ENCODE measurements at regions not wholly inside any gene's neighbourhood (a gene's known extent, or its start where the extent isn't known, plus 50 kb on each side); places are given as distances from the start of the nearest gene placed in this dataset.

DNA sequence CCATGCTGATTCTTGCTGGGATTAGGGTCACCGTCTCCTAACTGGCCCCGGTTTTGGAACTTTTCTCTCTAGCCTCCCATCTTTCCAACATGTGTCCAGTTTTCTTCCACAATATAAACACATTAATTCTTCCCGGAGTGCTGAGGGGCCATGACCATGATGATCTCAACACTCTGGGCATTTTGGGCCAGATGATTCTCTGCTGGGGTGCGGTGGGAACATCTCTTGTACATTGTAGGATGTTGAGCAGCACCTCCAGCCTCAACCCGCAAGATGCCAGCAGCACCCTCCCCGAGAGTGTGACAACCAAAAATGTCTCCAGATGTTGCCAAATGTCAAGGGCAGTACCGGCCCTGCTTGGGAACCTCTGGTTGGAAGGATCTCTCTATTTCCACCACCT is 164.8 kb downstream of the TFAP2C start:
- Histone ChIP-seq H3K4me1 (no peaks in the 10 kb centered on the region), H3K9ac (no peak overlapping the region), H2AFZ (replicated peaks) (no peak overlapping the region), H3F3A (ENCODE audit: low read depth) (no peaks in the 10 kb centered on the region), H3K4me3 (no peak overlapping the region), H3K79me2 (ENCODE audit: low read depth) (no peaks in the 10 kb centered on the region), H3K27me3 (no peaks in the 10 kb centered on the region), H3K36me3 (no peaks in the 10 kb centered on the region), H3K4me2 (no peak overlapping the region), H3K9me3 (ENCODE audit: low read depth) (no peaks in the 10 kb centered on the region), H3K27ac (no peak overlapping the region), H4K20me1 (ENCODE audit: low read depth) (no peaks in the 10 kb centered on the region)
- H3K36me3 Mint-ChIP-seq, result no peaks in the 10 kb centered on the region
- no peak overlapping the region for H3K27ac Mint-ChIP-seq
- DNase-seq (ENCODE audit: low spot score), result no peak
- TF ChIP-seq EZH2phosphoT487 (IDR thresholded peaks at IDR 0.05) (no peak), EZH2 (IDR thresholded peaks at IDR 0.05) (no peak)
- TF ChIP-seq, protein P1, sequence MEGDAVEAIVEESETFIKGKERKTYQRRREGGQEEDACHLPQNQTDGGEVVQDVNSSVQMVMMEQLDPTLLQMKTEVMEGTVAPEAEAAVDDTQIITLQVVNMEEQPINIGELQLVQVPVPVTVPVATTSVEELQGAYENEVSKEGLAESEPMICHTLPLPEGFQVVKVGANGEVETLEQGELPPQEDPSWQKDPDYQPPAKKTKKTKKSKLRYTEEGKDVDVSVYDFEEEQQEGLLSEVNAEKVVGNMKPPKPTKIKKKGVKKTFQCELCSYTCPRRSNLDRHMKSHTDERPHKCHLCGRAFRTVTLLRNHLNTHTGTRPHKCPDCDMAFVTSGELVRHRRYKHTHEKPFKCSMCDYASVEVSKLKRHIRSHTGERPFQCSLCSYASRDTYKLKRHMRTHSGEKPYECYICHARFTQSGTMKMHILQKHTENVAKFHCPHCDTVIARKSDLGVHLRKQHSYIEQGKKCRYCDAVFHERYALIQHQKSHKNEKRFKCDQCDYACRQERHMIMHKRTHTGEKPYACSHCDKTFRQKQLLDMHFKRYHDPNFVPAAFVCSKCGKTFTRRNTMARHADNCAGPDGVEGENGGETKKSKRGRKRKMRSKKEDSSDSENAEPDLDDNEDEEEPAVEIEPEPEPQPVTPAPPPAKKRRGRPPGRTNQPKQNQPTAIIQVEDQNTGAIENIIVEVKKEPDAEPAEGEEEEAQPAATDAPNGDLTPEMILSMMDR (IDR thresholded peaks at IDR 0.05), result no peak
- H3K4me3 Mint-ChIP-seq, result no peak overlapping the region
- H3K27me3 Mint-ChIP-seq (ENCODE audit: insufficient read depth, low read depth), result peaks cover 5% of the 10 kb centered on the region
- peaks cover 7% of the 10 kb centered on the region for H3K9me3 Mint-ChIP-seq
- peaks cover 12% of the 10 kb centered on the region for H3K4me1 Mint-ChIP-seq

DNA sequence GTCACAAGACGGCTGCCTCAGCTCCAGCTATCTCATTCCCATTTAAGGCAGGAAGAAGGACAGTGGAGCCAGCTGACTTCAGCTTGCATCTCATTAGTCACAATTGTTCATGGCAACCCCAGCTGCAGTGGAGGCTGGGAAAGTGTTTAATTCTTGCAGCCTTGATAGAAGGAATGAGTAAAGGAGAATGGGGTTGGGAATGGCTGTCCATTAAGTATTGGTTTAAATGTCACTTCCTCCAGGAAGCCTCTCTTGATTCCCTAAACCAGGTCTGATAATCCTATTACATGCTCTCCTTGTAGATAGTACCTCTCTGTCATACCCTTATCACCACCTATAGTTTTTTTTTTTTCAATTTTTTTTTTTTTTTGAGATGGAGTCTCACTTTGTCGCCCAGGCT is 166.4 kb downstream of the TFAP2C start:
- no peak for DNase-seq (ENCODE audit: low spot score)
- no peaks in the 10 kb centered on the region for H3K36me3 Mint-ChIP-seq

DNA sequence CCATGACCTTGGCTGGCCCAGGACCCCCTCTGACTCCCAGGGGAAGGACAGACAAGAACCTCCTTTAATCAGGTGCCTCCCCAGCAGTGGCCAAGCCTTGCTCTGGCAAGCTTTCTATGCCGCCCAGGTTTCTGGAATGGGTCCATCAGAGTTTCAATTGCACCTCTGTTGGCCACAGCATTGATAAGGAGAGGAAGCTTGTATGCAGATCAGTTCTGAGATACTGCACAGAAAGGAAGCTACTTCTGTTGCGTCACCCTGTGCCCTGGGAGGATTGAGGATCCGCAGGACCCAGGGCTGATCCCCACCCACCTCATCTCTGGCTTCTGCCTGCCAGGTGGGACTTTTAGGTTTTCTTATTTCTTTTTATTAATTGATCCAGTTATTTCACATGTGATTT is 167.2 kb downstream of the TFAP2C start:
- no peaks in the 10 kb centered on the region for H3K4me1 ChIP-seq
- no peaks in the 10 kb centered on the region for H3K36me3 Mint-ChIP-seq
- H3K36me3 ChIP-seq, result no peaks in the 10 kb centered on the region
- no peak overlapping the region for H3K4me3 Mint-ChIP-seq
- no peak overlapping the region for H3K27ac Mint-ChIP-seq
- peaks cover 10% of the 10 kb centered on the region for H3K4me1 Mint-ChIP-seq
- peaks cover 7% of the 10 kb centered on the region for H3K9me3 Mint-ChIP-seq
- no peak overlapping the region for H3K9ac ChIP-seq
- no peaks in the 10 kb centered on the region for H3K9me3 ChIP-seq (ENCODE audit: low read depth)
- H3F3A ChIP-seq (ENCODE audit: low read depth), result no peaks in the 10 kb centered on the region
- H2AFZ ChIP-seq (replicated peaks), result no peak overlapping the region
- no peaks in the 10 kb centered on the region for H3K27me3 ChIP-seq
- no peak overlapping the region for H3K4me3 ChIP-seq
- H3K79me2 ChIP-seq (ENCODE audit: low read depth), result no peaks in the 10 kb centered on the region
- no peak overlapping the region for H3K27ac ChIP-seq
- H4K20me1 ChIP-seq (ENCODE audit: low read depth), result no peaks in the 10 kb centered on the region
- H3K27me3 Mint-ChIP-seq (ENCODE audit: insufficient read depth, low read depth), result peaks cover 7% of the 10 kb centered on the region
- no peak for TF ChIP-seq EZH2phosphoT487 (IDR thresholded peaks at IDR 0.05)
- TF ChIP-seq, protein P1 (IDR thresholded peaks at IDR 0.05), result no peak
- no peak for TF ChIP-seq EZH2 (IDR thresholded peaks at IDR 0.05)
- no peak for DNase-seq (ENCODE audit: low spot score)
- H3K4me2 ChIP-seq, result no peak overlapping the region

More for the DNA sequence above, 166.4 kb downstream of the TFAP2C start:
- H3K4me1 ChIP-seq, result no peaks in the 10 kb centered on the region
- H3K27me3 ChIP-seq, result no peaks in the 10 kb centered on the region
- no peak overlapping the region for H3K27ac ChIP-seq
- no peak overlapping the region for H3K4me3 ChIP-seq
- H3K4me3 Mint-ChIP-seq, result no peak overlapping the region
- no peak for TF ChIP-seq EZH2 (IDR thresholded peaks at IDR 0.05)
- no peak for TF ChIP-seq EZH2phosphoT487 (IDR thresholded peaks at IDR 0.05)
- TF ChIP-seq, protein P1 (IDR thresholded peaks at IDR 0.05), result no peak
- no peaks in the 10 kb centered on the region for H3K79me2 ChIP-seq (ENCODE audit: low read depth)
- H2AFZ ChIP-seq (replicated peaks), result no peak overlapping the region
- H3K27me3 Mint-ChIP-seq (ENCODE audit: insufficient read depth, low read depth), result peaks cover 5% of the 10 kb centered on the region
- H3K9me3 ChIP-seq (ENCODE audit: low read depth), result no peaks in the 10 kb centered on the region
- H4K20me1 ChIP-seq (ENCODE audit: low read depth), result no peaks in the 10 kb centered on the region
- H3K36me3 ChIP-seq, result no peaks in the 10 kb centered on the region
- peaks cover 7% of the 10 kb centered on the region for H3K4me1 Mint-ChIP-seq
- H3K4me2 ChIP-seq, result no peak overlapping the region
- peaks cover 7% of the 10 kb centered on the region for H3K9me3 Mint-ChIP-seq
- H3F3A ChIP-seq (ENCODE audit: low read depth), result no peaks in the 10 kb centered on the region
- no peak overlapping the region for H3K27ac Mint-ChIP-seq
- no peak overlapping the region for H3K9ac ChIP-seq
